GM19324 (cell line): ENCODE measurements at regions not wholly inside any gene's neighbourhood (a gene's known extent, or its start where the extent isn't known, plus 50 kb on each side); places are given as distances from the start of the nearest gene placed in this dataset.

Experiments
- ATAC-seq: cut with Tn5 transposase; IDR thresholded peaks from one replicate; pipeline ENCODE4 v1.9.1; 2021; ENCODE audit warnings: mild to moderate bottlenecking, moderate library complexity; ENCODE audit not compliant: unreplicated experiment, low FRiP score

GRCh38 chr2:19687017-19687659 lies 214.6 kb downstream of the TTC32 start:
- no peak for ATAC-seq

- no peak for ATAC-seq
Measured at GRCh38 chr2:19686439-19686838, 215.3 kb downstream of the TTC32 start.

DNA sequence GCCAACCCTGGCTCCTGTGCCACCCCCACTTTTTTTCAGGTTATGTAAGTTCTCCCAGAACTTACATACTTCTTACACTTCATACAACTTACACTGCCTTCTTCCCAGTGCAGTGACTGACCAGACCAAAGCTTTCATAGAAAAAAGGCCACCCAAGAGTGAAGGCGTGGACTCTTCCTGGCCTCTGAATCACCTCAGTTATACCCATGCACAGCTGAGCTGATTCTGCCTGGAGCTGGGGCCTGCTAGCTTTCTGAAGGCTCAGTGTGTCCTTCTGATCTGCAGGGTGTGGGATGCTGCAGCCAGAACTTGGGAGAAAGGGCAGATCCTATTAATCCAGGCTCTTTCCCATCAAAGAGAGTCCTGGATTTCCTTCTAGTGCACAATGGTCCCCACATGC lies 216.1 kb downstream of the TTC32 start:
- no peak for ATAC-seq

GRCh38 chr2:19684516-19684915 lies 217.3 kb downstream of the TTC32 start:
- ATAC-seq, result no peak

GRCh38 chr2:19683556-19683955 lies 218.2 kb downstream of the TTC32 start:
- no peak for ATAC-seq

DNA sequence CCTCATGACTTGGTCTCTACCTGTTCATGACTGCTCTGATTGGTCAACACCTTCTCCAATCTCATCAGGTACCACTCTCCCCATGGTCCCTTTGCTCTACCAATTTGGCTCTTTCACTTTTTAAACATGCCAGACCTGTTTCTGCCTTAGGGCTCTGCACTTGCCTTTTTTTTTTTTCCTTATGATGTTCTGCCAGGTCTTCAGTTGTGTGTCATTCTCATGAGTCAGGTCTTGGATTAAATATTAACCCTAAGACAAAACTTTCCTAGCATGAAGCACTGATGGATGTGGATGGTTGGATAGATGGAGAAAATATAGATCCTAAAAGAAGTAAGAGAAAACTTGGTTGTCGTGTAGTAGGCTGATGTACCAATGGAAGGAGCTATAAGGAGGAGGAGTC lies 219.3 kb downstream of the TTC32 start:
- no peak for ATAC-seq

- ATAC-seq, result no peak
Measured at GRCh38 chr2:19677825-19678518, 223.8 kb downstream of the TTC32 start.

DNA sequence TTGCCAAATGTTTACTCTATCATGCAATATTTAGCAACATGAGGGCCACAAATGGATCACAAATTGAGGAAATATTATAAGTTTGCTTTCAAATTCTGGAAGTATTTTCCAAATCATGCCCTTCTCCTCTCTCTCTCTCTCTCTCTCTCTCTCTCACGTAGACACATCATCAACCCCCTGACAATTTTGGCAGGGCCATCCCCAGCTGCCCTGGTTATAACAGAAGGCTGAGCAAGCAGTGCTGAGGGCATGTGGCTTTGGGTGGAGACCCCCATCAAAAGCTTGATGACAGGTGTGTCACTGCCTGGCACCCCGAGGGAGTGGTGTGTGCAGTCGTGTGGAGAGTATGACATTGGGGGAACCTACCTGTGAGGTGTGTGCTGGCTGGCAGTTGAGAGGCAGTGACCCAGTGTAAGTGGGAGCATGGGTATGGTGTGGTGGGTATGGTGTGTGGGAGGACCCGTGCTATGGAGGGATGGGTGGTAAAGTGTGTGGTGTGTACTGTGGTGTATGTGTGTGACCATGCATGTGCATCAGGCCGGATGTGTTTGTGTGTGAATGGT lies 224.5 kb downstream of the TTC32 start:
- ATAC-seq, result no peak

- no peak for ATAC-seq
Measured at GRCh38 chr2:19676770-19677169, 225.0 kb downstream of the TTC32 start.

DNA sequence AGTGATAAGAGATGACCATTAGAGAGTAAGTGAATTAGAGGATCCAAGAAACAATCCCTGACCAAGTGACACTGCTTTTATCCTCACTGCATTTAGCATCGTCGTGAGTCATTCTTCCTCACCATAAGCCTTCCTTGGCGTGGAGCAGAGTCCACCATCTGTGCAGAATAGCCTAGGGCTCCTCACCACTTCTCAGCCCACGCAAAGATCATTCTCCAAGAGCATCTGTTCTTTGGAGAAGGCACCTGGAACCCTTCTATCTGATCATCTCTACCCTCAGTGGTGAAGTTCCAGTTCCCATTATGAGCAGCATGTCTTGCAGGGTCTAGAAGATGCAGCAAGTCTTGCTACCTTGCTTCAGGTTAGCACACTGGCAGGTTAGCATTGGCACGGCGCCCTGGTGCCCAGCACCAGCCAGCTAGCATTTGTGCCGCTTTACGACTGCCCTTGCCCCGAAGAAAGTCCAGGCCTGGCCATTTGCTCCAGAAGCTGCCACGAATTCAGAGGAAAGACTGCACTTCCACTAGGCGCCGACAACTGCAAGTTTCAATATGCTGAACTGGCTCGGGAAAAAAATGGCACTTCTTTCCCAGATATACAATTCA lies 225.8 kb downstream of the TTC32 start:
- no peak for ATAC-seq

DNA sequence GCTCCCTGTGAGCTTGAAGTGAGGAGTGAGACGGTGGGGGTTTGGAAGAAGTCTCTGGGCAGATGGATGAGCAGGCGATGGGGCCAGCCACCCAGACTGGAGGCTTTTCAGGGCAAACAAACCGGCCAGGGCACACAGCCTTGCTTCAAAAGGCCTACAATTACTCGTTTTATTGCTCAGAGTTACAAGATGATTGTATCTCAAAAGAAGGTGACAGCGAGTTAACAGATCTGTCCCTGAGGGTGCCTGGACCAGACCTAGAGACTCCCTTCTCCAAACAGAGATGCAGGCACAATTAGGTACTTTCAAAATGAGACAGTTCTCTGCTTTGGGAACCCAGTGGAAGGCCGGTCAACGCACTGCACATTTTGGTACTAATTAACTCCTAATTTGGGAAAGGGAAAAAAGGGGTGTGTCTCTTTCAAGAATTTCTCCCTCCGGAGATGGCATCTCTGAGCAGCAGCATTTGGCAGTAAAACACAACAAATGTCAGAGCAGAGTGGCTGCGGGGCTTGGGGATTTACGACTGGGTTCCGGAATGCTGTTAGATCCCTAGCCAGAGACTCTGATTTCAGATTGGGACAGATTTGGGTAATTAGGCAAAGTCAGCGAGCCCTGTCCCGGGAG lies 226.7 kb downstream of the TTC32 start:
- ATAC-seq, result no peak

- ATAC-seq, result no peak
Measured at GRCh38 chr2:19674051-19675002, 227.5 kb downstream of the TTC32 start.

GRCh38 chr2:19673213-19673791 lies 228.5 kb downstream of the TTC32 start:
- no peak for ATAC-seq

- no peak for ATAC-seq
Measured at GRCh38 chr2:19671916-19672315, 229.9 kb downstream of the TTC32 start.

- no peak for ATAC-seq
Measured at GRCh38 chr2:19671311-19671710, 230.5 kb downstream of the TTC32 start.

DNA sequence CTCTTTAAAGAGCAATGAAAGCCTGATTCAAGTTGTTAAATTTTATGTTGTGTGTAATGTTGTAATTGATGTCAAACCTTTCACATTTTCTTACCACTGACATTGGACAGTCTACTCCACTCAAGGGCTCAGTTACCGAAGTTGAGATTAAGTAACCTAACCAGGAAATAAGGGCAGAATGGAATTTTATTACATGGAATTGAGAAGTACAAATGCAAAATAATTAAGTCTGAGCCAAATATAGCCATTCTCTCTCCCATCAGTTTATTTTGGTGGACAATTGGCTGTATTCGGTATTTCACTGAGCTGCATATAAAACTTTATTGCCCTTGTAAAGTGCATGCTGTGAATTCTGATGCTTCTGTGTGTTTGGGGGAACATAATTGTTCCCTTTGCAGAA lies 231.5 kb downstream of the TTC32 start:
- ATAC-seq, result no peak

- no peak for ATAC-seq
Measured at GRCh38 chr2:19669559-19669958, 232.2 kb downstream of the TTC32 start.

- no peak for ATAC-seq
Measured at GRCh38 chr2:19669126-19669525, 232.7 kb downstream of the TTC32 start.

- ATAC-seq, result no peak
Measured at GRCh38 chr2:19667536-19667949, 234.2 kb downstream of the TTC32 start.

- ATAC-seq, result no peak
Measured at GRCh38 chr2:19667085-19667484, 234.7 kb downstream of the TTC32 start.
